ENCODE measurements at regions not wholly inside any gene's neighbourhood (a gene's known extent, or its start where the extent isn't known, plus 50 kb on each side); places are given as distances from the start of the nearest gene placed in this dataset.
A peak's percentile ranks its signal among the peaks of the same experiment; 100 is the strongest.
"Not testable (repeated sequence)": the region's sequence is repeated elsewhere in the genome, so short reads cannot be mapped to it uniquely, and the experiment has no call there.

- not testable (repeated sequence) for H3K27me3 Mint-ChIP-seq; H3K27ac Mint-ChIP-seq (ENCODE audit: low read depth); DNase-seq (ENCODE audit: low spot score in 2 of 2)
These were observed 68.6 kb upstream of the IZUMO1R start for GRCh38 chr11:94235772-94236171.

DNA sequence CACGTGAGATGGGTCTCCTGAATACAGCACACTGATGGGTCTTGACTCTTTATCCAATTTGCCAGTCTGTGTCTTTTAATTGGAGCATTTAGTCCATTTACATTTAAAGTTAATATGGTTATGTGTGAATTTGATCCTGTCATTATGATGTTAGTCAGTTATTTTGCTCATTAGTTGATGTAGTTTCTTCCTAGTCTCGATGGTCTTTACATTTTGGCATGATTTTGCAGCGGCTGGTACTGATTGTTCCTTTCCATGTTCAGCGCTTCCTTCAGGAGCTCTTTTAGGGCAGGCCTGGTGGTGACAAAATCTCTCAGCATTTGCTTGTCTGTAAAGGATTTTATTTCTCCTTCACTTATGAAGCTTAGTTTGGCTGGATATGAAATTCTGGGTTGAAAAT is 68.0 kb upstream of the IZUMO1R start:
- ATAC-seq (replicated peaks; ENCODE audit: extremely low read depth, poor library complexity, severe bottlenecking); H3K27ac Mint-ChIP-seq (ENCODE audit: low read depth); H3K4me1 Mint-ChIP-seq; H3K4me3 Mint-ChIP-seq; H3K9me3 Mint-ChIP-seq; H3K36me3 Mint-ChIP-seq (ENCODE audit: insufficient read depth); DNase-seq (ENCODE audit: low spot score in 2 of 2); H3K27me3 Mint-ChIP-seq: not testable (repeated sequence)

More at GRCh38 chr11:94235772-94236171, 68.6 kb upstream of the IZUMO1R start:
- not testable (repeated sequence) for H3K4me1 Mint-ChIP-seq; H3K9me3 Mint-ChIP-seq; H3K4me3 Mint-ChIP-seq; ATAC-seq (replicated peaks; ENCODE audit: extremely low read depth, poor library complexity, severe bottlenecking); H3K36me3 Mint-ChIP-seq (ENCODE audit: insufficient read depth)

DNA sequence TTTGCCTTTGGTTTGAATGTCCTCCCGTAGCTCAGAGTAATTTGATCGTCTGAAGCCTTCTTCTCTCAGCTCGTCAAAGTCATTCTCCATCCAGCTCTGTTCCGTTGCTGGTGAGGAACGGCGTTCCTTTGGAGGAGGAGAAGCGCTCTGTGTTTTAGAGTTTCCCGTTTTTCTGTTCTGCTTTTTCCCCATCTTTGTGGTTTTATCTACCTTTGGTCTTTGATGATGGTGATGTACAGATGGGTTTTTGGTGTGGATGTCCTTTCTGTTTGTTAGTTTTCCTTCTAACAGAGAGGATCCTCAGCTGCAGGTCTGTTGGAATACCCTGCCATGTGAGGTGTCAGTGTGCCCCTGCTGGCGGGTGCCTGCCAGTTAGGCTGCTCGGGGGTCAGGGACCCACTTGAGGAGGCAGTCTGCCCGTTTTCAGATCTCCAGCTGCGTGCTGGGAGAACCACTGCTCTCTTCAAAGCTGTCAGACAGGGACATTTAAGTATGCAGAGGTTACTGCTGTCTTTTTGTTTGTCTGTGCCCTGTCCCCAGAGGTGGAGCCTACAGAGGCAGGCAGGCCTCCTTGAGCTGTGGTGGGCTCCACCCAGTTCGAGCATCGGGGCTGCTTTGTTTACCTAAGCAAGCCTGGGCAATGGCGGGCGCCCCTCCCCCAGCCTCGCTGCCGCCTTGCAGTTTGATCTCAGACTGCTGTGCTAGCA is 66.8 kb upstream of the IZUMO1R start:
- not testable (repeated sequence) for H3K9me3 Mint-ChIP-seq; H3K4me3 Mint-ChIP-seq; H3K36me3 Mint-ChIP-seq (ENCODE audit: insufficient read depth); H3K27ac Mint-ChIP-seq (ENCODE audit: low read depth); ATAC-seq (replicated peaks; ENCODE audit: extremely low read depth, poor library complexity, severe bottlenecking); H3K4me1 Mint-ChIP-seq
- peaks cover 10% of the 10 kb centered on the region for H3K27me3 Mint-ChIP-seq
- peak; percentile 19 to 22 for DNase-seq (ENCODE audit: low spot score in 2 of 2)

DNA sequence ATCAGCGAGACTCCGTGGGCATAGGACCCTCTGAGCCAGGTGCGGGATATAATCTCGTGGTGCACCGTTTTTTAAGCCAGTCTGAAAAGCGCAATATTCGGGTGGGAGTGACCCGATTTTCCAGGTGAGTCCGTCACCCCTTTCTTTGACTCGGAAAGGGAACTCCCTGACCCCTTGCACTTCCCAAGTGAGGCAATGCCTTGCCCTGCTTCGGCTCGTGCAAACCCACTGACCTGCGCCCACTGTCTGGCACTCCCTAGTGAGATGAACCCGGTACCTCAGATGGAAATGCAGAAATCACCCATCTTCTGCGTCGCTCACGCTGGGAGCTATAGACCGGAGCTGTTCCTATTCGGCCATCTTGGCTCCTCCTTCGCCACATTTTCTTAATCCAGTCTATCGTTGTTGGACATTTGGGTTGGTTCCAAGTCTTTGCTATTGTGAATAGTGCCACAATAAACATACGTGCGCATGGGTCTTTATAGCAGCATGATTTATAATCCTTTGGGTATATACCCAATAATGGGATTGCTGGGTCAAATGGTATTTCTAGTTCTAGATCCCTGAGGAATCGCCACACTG is 66.1 kb upstream of the IZUMO1R start:
- not testable (repeated sequence) for ATAC-seq (replicated peaks; ENCODE audit: extremely low read depth, poor library complexity, severe bottlenecking); H3K9me3 Mint-ChIP-seq; H3K4me3 Mint-ChIP-seq; H3K36me3 Mint-ChIP-seq (ENCODE audit: insufficient read depth); H3K27ac Mint-ChIP-seq (ENCODE audit: low read depth); H3K4me1 Mint-ChIP-seq
- DNase-seq (ENCODE audit: low spot score in 2 of 2), result peak; percentile 18 to 21
- H3K27me3 Mint-ChIP-seq, result peaks cover 10% of the 10 kb centered on the region

GRCh38 chr11:94238774-94239173 is 65.6 kb upstream of the IZUMO1R start:
- DNase-seq (ENCODE audit: low spot score in 2 of 2); H3K4me3 Mint-ChIP-seq; H3K27ac Mint-ChIP-seq (ENCODE audit: low read depth); ATAC-seq (replicated peaks; ENCODE audit: extremely low read depth, poor library complexity, severe bottlenecking); H3K36me3 Mint-ChIP-seq (ENCODE audit: insufficient read depth); H3K9me3 Mint-ChIP-seq; H3K4me1 Mint-ChIP-seq: not testable (repeated sequence)
- peaks cover 10% of the 10 kb centered on the region for H3K27me3 Mint-ChIP-seq

- H3K4me1 Mint-ChIP-seq, result no peaks in the 10 kb centered on the region
- DNase-seq (ENCODE audit: low spot score in 2 of 2) (no peak), ATAC-seq (replicated peaks; ENCODE audit: extremely low read depth, poor library complexity, severe bottlenecking) (no peak)
- no peak overlapping the region for H3K4me3 Mint-ChIP-seq
- H3K36me3 Mint-ChIP-seq (ENCODE audit: insufficient read depth), result peaks cover 1% of the 10 kb centered on the region
- peaks cover 21% of the 10 kb centered on the region for H3K27me3 Mint-ChIP-seq
- H3K9me3 Mint-ChIP-seq, result peaks cover 5% of the 10 kb centered on the region
- no peak overlapping the region for H3K27ac Mint-ChIP-seq (ENCODE audit: low read depth)
These were observed 62.5 kb upstream of the IZUMO1R start for GRCh38 chr11:94241896-94242295.

- Mint-ChIP-seq H3K36me3 (ENCODE audit: insufficient read depth) (peaks cover 1% of the 10 kb centered on the region), H3K9me3 (peaks cover 5% of the 10 kb centered on the region), H3K27ac (ENCODE audit: low read depth) (no peak overlapping the region), H3K27me3 (peaks cover 21% of the 10 kb centered on the region), H3K4me3 (no peak overlapping the region), H3K4me1 (no peaks in the 10 kb centered on the region)
- DNase-seq (ENCODE audit: low spot score in 2 of 2), result no peak
- ATAC-seq (replicated peaks; ENCODE audit: extremely low read depth, poor library complexity, severe bottlenecking), result no peak
These were observed 60.5 kb upstream of the IZUMO1R start for GRCh38 chr11:94243571-94244515.

DNA sequence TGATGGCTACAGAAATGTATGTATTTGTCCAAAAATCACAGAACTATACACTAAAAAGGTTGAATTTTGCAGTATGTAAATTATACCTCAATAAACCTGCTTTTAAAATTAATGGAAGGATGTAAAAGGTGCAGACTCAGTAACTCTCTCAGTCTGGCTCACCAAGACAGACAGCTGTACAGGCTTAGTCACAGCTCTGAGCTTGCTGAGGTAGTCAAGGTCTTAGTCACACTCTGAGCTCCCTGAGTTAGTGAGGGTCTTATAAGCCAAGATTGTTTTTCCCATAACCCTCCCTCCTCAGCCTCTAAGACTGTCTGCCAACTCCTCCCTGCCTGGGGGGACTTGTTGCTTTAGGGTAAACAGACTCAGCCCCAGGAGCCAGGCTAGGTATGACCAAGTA is 59.3 kb upstream of the IZUMO1R start:
- H3K4me1 Mint-ChIP-seq, result no peaks in the 10 kb centered on the region
- peaks cover 13% of the 10 kb centered on the region for H3K9me3 Mint-ChIP-seq
- H3K4me3 Mint-ChIP-seq, result no peak overlapping the region
- peaks cover 1% of the 10 kb centered on the region for H3K36me3 Mint-ChIP-seq (ENCODE audit: insufficient read depth)
- no peak for DNase-seq (ENCODE audit: low spot score in 2 of 2)
- H3K27me3 Mint-ChIP-seq, result peaks cover 21% of the 10 kb centered on the region
- H3K27ac Mint-ChIP-seq (ENCODE audit: low read depth), result no peak overlapping the region
- no peak for ATAC-seq (replicated peaks; ENCODE audit: extremely low read depth, poor library complexity, severe bottlenecking)

- not testable (repeated sequence) for DNase-seq (ENCODE audit: low spot score in 2 of 2); H3K4me1 Mint-ChIP-seq; H3K36me3 Mint-ChIP-seq (ENCODE audit: insufficient read depth); H3K27ac Mint-ChIP-seq (ENCODE audit: low read depth); H3K4me3 Mint-ChIP-seq; ATAC-seq (replicated peaks; ENCODE audit: extremely low read depth, poor library complexity, severe bottlenecking)
- Mint-ChIP-seq H3K9me3 (peaks cover 14% of the 10 kb centered on the region), H3K27me3 (peaks cover 11% of the 10 kb centered on the region)
These were observed 56.1 kb upstream of the IZUMO1R start for GRCh38 chr11:94248301-94248700.

- ATAC-seq (replicated peaks; ENCODE audit: extremely low read depth, poor library complexity, severe bottlenecking) (no peak), DNase-seq (ENCODE audit: low spot score in 2 of 2) (no peak)
- peaks cover 19% of the 10 kb centered on the region for H3K9me3 Mint-ChIP-seq
- no peaks in the 10 kb centered on the region for H3K4me1 Mint-ChIP-seq
- no peaks in the 10 kb centered on the region for H3K36me3 Mint-ChIP-seq (ENCODE audit: insufficient read depth)
- no peak overlapping the region for H3K27ac Mint-ChIP-seq (ENCODE audit: low read depth)
- no peaks in the 10 kb centered on the region for H3K27me3 Mint-ChIP-seq
- H3K4me3 Mint-ChIP-seq, result no peak overlapping the region
These were observed 50.2 kb upstream of the IZUMO1R start for GRCh38 chr11:94254214-94254613.
